Nephron (organoid): ENCODE measurements at regions not wholly inside any gene's neighbourhood (a gene's known extent, or its start where the extent isn't known, plus 50 kb on each side); places are given as distances from the start of the nearest gene placed in this dataset.

ENCODE experiments used
- H3K27ac Mint-ChIP-seq, 3 experiments: 2 replicates each; pipeline ENCODE4 v1.8.0; 2020; ENCODE audit warnings: mixed read lengths in 3 of 3, mild to moderate bottlenecking in 2 of 3, moderate library complexity in 1 of 3
- H3K27me3 Mint-ChIP-seq: 2 replicates; pipeline ENCODE4 v1.8.0; 2021; ENCODE audit warnings: low read depth, mild to moderate bottlenecking, moderate library complexity, mixed read lengths
- H3K36me3 Mint-ChIP-seq: 2 replicates; pipeline ENCODE4 v1.8.0; 2020; ENCODE audit warnings: low read depth, mixed read lengths
- H3K4me1 Mint-ChIP-seq: 2 replicates; pipeline ENCODE4 v1.8.0; 2020; ENCODE audit warnings: mixed read lengths
- H3K4me3 Mint-ChIP-seq, 3 experiments: 2 replicates each; pipeline ENCODE4 v1.8.0; 2020; ENCODE audit warnings: mild to moderate bottlenecking in 3 of 3, mixed read lengths in 3 of 3, moderate library complexity in 2 of 3
- H3K9me3 Mint-ChIP-seq: 2 replicates; pipeline ENCODE4 v1.8.0; 2020; ENCODE audit warnings: mixed read lengths
- CTCF ChIP-seq, 3 experiments: fragments of 200-600 bp; sonication (generic); IDR thresholded peaks; one replicate each; pipeline ENCODE4 v1.5.0; 2021; ENCODE audit warnings: antibody characterized with exemption in 3 of 3; ENCODE audit not compliant: unreplicated experiment in 3 of 3

- Mint-ChIP-seq H3K27ac (no peak overlapping the region), H3K36me3 (no peaks in the 10 kb centered on the region), H3K4me1 (no peaks in the 10 kb centered on the region), H3K4me3 (no peak overlapping the region), H3K9me3 (peaks cover 44% of the 10 kb centered on the region), H3K27me3 (no peaks in the 10 kb centered on the region)
- TF ChIP-seq CTCF (IDR thresholded peaks at IDR 0.05; ENCODE audit: unreplicated experiment in 3 of 3): no peak
Measured at GRCh38 chr3:189548053-189548452, 83.1 kb upstream of the TP63 start.

GRCh38 chr3:189551007-189551406 is 80.2 kb upstream of the TP63 start:
- no peaks in the 10 kb centered on the region for H3K4me1 Mint-ChIP-seq
- TF ChIP-seq CTCF (IDR thresholded peaks at IDR 0.05; ENCODE audit: unreplicated experiment in 3 of 3): no peak
- peaks cover 39% of the 10 kb centered on the region for H3K9me3 Mint-ChIP-seq
- H3K27ac Mint-ChIP-seq: no peak overlapping the region
- no peak overlapping the region for H3K4me3 Mint-ChIP-seq
- no peaks in the 10 kb centered on the region for H3K27me3 Mint-ChIP-seq
- H3K36me3 Mint-ChIP-seq: no peaks in the 10 kb centered on the region

- TF ChIP-seq CTCF (IDR thresholded peaks at IDR 0.05; ENCODE audit: unreplicated experiment in 3 of 3): no peak
- H3K4me1 Mint-ChIP-seq: no peaks in the 10 kb centered on the region
- no peak overlapping the region for H3K27ac Mint-ChIP-seq
- no peaks in the 10 kb centered on the region for H3K36me3 Mint-ChIP-seq
- no peak overlapping the region for H3K4me3 Mint-ChIP-seq
- no peaks in the 10 kb centered on the region for H3K27me3 Mint-ChIP-seq
- H3K9me3 Mint-ChIP-seq: peaks cover 32% of the 10 kb centered on the region
Measured at GRCh38 chr3:189554868-189555557, 76.2 kb upstream of the TP63 start.

- H3K4me3 Mint-ChIP-seq: no peak overlapping the region
- H3K36me3 Mint-ChIP-seq: no peaks in the 10 kb centered on the region
- no peaks in the 10 kb centered on the region for H3K4me1 Mint-ChIP-seq
- peaks cover 27% of the 10 kb centered on the region for H3K9me3 Mint-ChIP-seq
- TF ChIP-seq CTCF (IDR thresholded peaks at IDR 0.05; ENCODE audit: unreplicated experiment in 3 of 3): no peak
- H3K27me3 Mint-ChIP-seq: no peaks in the 10 kb centered on the region
- H3K27ac Mint-ChIP-seq: no peak overlapping the region
Measured at GRCh38 chr3:189555558-189555881, 75.7 kb upstream of the TP63 start.

GRCh38 chr3:189557824-189558223 is 73.4 kb upstream of the TP63 start:
- H3K4me1 Mint-ChIP-seq: no peaks in the 10 kb centered on the region
- H3K27ac Mint-ChIP-seq: no peak overlapping the region
- H3K27me3 Mint-ChIP-seq: no peaks in the 10 kb centered on the region
- H3K4me3 Mint-ChIP-seq: no peak overlapping the region
- no peak for TF ChIP-seq CTCF (IDR thresholded peaks at IDR 0.05; ENCODE audit: unreplicated experiment in 3 of 3)
- H3K36me3 Mint-ChIP-seq: no peaks in the 10 kb centered on the region
- peaks cover 16% of the 10 kb centered on the region for H3K9me3 Mint-ChIP-seq

GRCh38 chr3:189561256-189561655 is 69.9 kb upstream of the TP63 start:
- H3K4me1 Mint-ChIP-seq: peaks cover 6% of the 10 kb centered on the region
- H3K27me3 Mint-ChIP-seq: no peaks in the 10 kb centered on the region
- no peak overlapping the region for H3K27ac Mint-ChIP-seq
- H3K36me3 Mint-ChIP-seq: no peaks in the 10 kb centered on the region
- TF ChIP-seq CTCF (IDR thresholded peaks at IDR 0.05; ENCODE audit: unreplicated experiment in 3 of 3): no peak
- H3K4me3 Mint-ChIP-seq: no peak overlapping the region
- H3K9me3 Mint-ChIP-seq: peaks cover 16% of the 10 kb centered on the region
